Putamen (tissue), 1 donor: ENCODE measurements at regions not wholly inside any gene's neighbourhood (a gene's known extent, or its start where the extent isn't known, plus 50 kb on each side); places are given as distances from the start of the nearest gene placed in this dataset.
"Not testable (repeated sequence)": the region's sequence is repeated elsewhere in the genome, so short reads cannot be mapped to it uniquely, and the experiment has no call there.

Experiments
- DNase-seq: peaks from one replicate; pipeline ENCODE4 v3.0.0-alpha.2; 2016; ENCODE audit warnings: low spot score

GRCh38 chr7:3138206-3138605 lies 94.5 kb upstream of the CARD11 start:
- DNase-seq: no peak

DNA sequence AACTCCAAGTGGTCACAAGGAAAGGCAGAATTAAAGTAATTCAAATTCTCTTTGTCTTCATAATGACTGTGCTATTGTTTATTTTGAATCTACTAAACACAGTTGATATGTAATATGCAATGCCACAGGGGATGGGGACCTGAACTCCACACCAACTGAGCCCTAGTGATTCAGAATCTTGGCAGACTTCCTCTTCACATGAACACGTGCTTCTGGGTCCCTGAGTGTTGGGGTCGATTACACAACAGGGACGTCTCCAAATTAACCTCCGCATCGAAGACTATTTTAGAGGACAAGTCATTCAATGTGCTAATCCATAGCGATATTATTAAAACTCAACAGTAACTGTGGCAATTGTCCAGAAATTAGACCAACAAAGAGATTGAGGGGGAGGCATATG lies 95.3 kb upstream of the CARD11 start:
- DNase-seq: no peak

DNA sequence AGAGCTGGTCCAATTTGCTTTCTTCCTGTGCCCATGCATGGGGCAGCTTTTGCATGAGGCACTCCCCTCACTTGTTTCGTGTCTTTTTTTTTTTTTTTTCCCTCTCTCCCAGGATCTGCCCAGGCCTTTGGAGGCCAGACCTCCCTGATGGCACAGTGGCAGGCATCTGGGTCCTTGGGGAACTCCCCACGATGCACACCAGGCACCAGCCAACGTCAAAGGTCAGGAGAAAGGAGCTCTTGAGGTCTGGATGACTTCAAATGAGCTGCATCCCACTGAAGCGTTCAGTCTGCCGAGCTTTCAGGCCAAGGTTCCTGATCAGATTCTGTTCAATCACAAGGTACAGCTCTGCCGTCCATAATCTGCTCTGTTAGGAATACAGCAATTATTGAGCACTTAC lies 97.2 kb upstream of the CARD11 start:
- DNase-seq: no peak

DNA sequence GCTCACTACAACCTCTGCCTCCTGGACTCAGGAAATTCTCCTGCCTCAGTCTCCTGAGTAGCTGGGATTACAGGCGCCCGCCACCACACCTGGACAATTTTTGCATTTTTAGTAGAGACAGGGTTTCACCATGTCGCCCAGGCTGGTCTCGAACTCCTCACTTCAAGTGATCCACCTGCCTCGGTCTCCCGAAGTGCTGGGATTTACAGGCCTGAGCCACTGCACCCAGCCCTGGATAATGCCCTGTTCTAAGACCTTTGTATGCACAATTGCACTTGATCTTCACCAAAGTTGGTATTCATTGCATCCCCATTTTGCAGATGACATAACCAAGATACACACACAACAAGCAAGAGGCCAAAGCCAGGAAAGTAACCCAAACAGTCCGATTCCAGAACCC lies 97.7 kb upstream of the CARD11 start:
- no peak for DNase-seq

GRCh38 chr7:3143869-3144775 lies 100.5 kb upstream of the CARD11 start:
- no peak for DNase-seq

DNA sequence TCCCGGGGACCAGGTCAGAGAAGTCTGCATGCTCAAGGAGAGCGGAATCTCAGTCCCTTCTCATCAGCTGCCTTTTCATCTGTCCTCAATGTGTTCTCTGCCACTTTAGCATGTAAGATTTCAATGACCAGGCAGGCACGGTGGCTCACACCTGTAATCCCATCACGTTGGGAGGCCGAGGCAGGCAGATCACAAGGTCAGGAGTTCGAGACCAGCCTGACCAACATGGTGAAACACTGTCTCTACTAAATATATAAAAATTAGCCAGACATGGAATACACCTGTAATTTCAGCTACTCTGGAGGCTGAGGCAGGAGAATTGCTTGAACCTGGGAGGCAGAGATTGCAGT lies 101.1 kb upstream of the CARD11 start:
- not testable (repeated sequence) for DNase-seq

DNA sequence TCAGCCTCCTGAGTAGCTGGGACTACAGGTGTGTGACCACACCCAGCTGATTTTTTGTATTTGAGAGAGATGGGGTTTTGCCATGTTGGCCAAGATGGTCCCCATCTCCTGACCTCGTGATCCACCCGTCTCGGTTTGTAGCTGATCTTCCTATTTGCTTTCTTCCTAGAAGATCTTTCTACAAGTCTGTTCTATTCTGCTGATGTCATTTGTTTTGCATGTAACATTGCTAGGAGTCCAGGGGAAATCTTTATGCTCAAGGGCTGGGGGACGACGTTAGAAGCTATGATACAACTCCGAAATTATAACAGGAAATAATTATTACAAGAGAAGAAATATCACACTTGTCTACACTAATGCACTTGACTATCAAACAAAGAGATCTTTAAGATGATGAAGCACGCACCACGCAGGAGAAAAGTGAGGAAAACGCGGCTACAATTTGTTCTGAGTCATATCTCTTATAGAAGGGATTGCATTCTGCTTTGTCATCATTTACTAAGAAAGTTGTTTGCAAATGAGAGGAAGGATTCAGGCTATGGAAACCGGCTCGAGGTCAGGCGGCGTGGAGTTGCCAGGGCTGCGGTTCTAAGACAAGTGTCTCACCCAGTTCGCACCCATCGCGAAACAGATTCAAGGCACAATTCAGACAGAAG lies 103.0 kb upstream of the CARD11 start:
- DNase-seq: no peak

GRCh38 chr7:3148471-3148870 lies 104.8 kb upstream of the CARD11 start:
- DNase-seq: not testable (repeated sequence)

- no peak for DNase-seq
Observed at GRCh38 chr7:3149231-3149995, 105.7 kb upstream of the CARD11 start.

DNA sequence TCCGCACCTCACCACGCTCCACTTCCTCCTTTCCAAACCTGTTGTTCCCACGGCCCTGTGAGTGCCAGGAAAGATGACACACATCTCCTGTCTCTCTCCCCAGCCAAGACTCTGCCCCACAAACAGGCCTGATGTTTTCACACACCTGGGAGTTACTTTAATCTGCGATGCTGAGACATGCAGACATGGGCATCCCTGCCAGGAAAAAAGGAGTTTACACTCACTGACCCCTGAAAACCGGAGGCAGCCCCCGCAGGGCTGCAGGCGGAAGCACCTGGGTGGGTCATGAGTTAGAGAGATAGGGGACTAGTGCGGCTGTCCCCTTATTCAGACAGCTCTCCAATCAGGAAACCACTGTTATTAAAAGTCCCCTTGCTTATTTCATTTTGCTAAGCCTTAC lies 106.4 kb upstream of the CARD11 start:
- DNase-seq: no peak

DNA sequence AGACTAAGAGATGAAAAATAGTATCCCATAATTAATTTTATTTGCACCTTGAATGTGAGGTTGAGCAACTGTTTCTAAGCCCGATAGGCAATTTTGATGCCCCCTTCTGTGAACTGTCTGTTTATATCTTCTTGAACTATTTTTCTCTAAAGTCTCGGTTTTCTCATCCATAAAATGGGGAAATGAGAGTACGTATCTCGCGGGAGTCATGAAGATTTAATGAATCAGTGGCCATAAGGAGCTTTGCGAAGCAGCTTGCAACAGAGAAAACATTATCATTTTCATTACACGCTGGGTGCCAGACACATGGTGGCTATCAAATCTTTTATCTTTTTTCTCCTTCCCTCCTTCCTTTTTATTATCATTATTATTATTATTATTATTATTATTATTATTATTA lies 108.1 kb upstream of the CARD11 start:
- DNase-seq: no peak

DNA sequence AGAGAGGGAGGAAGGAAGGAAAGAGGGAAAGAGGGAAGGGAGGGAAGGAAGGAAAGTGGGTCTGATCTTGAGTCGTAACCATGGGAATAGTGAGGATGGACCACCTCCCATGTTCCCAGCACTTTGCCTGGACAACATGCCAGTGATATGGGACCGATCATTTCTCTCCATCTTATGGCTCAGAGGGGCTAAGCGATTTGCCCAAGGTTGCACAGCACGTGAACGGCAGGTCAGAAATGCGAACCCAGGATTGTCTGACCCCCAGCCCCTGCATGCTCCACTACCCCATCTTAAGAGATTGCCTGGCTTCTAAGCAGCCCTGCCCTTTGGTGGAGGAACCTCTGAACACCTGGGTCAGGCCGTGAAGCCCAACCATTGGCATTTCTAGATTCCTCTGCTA lies 109.0 kb upstream of the CARD11 start:
- DNase-seq: no peak

- no peak for DNase-seq
Observed at GRCh38 chr7:3153118-3153517, 109.5 kb upstream of the CARD11 start.

DNA sequence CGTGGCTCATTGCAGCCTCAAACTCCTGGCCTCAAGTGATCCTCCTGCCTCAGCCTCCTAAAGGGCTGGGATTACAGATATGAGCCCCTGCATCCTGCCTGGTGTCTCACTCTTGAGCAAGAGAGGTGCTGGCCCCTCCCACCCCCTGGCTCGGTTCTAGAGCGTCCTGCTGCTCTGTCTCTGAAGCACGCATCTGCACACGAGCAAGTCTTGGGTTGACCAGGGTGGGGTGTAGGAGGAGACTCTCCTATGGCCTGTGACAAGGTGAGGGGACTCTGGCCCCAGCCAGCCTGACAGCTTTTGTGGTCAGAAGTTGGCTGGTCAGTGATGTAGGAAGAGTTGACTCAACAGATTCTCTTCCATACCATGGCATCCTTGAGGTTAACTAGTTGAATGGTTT lies 110.7 kb upstream of the CARD11 start:
- no peak for DNase-seq

- no peak for DNase-seq
Observed at GRCh38 chr7:3154881-3155494, 111.3 kb upstream of the CARD11 start.

- DNase-seq: no peak
Observed at GRCh38 chr7:3156508-3156907, 112.8 kb upstream of the CARD11 start.

DNA sequence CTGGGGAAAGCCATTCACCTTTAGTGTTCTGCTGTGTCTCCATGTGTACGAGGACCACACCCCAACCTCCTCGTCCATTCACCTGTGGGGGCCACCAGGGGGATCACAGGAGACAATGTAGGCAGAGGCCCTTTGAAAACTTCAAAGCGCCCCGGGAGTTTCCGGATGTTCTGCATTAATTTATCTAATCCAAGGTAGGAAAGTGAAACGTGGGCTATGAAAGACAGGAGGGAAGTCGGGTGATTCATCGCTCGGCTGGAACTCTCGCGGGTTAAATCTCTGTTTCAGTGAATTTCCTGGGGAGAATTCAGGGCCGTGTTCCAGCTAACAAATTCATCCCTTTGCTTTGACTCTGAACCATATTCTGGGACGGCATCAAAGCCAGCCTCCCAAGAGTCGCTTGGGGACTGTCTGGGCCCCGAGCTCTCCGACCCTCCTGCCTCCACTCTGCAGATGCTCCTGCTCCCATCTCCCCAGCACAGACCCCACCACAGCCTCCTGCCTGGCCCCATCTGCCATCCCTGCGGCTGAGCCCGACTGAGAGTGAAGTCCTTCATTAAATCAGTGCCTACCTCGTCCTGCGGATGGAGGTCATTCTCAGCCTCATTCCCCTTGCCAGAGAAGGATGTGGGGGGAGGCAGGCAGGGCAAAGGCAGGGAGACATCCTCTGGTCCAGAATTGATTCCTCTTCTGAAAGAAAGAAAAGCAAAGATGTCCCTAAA lies 114.1 kb upstream of the CARD11 start:
- peak; percentile 8 for DNase-seq

DNA sequence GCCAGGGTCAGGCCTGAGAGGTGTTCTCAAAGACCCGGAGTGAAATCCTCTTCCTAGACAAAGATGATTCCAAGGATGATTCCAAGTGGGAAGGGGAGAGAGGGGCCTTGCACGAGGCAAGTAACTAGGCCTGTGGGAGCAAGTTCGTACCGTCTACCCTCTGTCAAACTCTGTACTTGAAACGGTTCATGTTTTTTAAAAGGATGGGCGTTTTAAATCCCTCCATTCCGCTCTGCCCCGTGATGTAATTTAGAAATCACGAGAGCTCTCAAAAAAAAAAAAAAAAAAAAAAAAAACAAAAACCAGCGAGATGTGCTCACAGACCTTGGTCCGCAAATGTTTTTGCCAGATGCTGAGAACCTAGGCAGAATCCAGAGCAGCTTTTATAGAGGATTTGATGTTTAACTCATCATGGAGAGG lies 114.7 kb upstream of the CARD11 start:
- DNase-seq: no peak

- DNase-seq: no peak
Observed at GRCh38 chr7:3159039-3159438, 115.4 kb upstream of the CARD11 start.

DNA sequence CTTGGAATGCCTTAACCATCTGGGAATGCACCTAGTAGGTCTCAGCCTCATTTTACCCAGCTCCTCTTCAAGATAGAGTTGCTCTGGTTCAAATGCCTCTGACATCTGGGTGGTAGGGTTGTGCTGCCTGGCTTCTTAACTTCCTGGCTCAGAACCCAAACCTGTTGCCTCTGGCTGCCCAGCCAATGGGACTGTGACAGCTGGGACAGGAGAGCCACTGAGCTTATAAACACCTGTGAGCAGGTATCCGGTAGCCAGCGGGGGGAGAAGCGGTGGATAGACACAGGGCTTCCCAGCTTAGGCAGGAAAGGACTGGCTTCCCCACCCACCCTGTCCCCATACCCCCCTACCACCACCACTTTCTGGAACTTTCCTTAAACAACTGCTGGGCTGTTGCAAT lies 115.8 kb upstream of the CARD11 start:
- no peak for DNase-seq

DNA sequence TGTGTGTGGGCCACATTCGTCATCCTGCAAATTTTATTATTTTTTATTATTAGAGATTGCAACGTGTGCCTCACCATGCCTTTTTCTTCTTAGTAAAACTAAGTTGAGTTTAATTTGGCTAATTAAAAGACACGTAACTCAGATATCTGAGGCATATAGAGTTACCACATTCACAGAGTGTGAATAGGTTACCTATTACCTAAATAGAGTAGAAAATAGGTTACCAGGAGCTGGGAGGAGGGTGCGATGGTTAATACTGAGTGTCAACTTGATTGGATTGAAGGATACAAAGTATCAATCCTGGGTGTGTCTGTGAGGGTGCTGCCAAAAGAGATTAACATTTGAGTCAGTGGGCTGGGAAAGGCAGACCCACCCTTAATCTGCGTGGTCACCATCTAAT lies 116.3 kb upstream of the CARD11 start:
- not testable (repeated sequence) for DNase-seq

DNA sequence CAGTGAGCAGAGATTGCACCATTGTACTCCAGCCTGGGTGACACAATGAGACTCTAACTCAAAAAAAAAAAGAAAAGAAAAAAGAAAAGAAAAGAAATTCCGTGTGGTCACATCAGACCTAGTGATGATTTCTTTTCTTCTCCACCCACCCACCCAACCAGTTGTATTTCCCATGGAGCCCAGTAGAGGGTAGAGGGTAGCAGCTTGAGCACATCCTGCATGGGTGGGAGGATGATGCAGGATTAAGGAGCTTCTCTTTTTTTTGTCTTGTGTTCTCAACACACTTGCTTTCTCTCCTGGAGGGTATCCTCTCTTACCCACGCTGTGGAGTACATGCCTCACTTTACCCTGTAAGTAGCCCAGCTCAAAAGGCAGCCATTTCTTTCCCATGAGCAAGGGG lies 118.6 kb upstream of the CARD11 start:
- no peak for DNase-seq
